NCI-H1930 (cell line): ENCODE measurements at regions not wholly inside any gene's neighbourhood (a gene's known extent, or its start where the extent isn't known, plus 50 kb on each side); places are given as distances from the start of the nearest gene placed in this dataset.

Experiments
- DNase-seq, 2 experiments: peaks; one replicate each; lab custom pipeline; 2025; lab: John Stamatoyannopoulos, UW

- no peak for DNase-seq
Measured at GRCh38 chr13:106036870-106037269, 498.6 kb downstream of the EFNB2 start.

- DNase-seq = no peak
Measured at GRCh38 chr13:106034201-106034600, 501.3 kb downstream of the EFNB2 start.

- DNase-seq = no peak
Measured at GRCh38 chr13:106033659-106034058, 501.8 kb downstream of the EFNB2 start.

- no peak for DNase-seq
Measured at GRCh38 chr13:106032441-106032840, 503.0 kb downstream of the EFNB2 start.

- DNase-seq = no peak
Measured at GRCh38 chr13:106029676-106030290, 505.7 kb downstream of the EFNB2 start.

GRCh38 chr13:106028911-106029310, 506.6 kb downstream of the EFNB2 start:
- DNase-seq = no peak

GRCh38 chr13:106011600-106011999, 523.9 kb downstream of the EFNB2 start:
- no peak for DNase-seq

- no peak for DNase-seq
Measured at GRCh38 chr13:106010836-106011235, 524.6 kb downstream of the EFNB2 start.

GRCh38 chr13:106008540-106008939, 526.9 kb downstream of the EFNB2 start:
- DNase-seq = no peak

GRCh38 chr13:106007156-106007555, 528.3 kb downstream of the EFNB2 start:
- DNase-seq = no peak

GRCh38 chr13:106003651-106004050, 531.8 kb downstream of the EFNB2 start:
- no peak for DNase-seq

- DNase-seq = no peak
Measured at GRCh38 chr13:106001443-106001842, 534.0 kb downstream of the EFNB2 start.

- DNase-seq = no peak
Measured at GRCh38 chr13:105997581-105998550, 537.6 kb downstream of the EFNB2 start.

- DNase-seq = no peak
Measured at GRCh38 chr13:105996391-105997025, 539.0 kb downstream of the EFNB2 start.

- DNase-seq = no peak
Measured at GRCh38 chr13:105994340-105994739, 541.1 kb downstream of the EFNB2 start.

GRCh38 chr13:105991622-105992277, 543.7 kb downstream of the EFNB2 start:
- DNase-seq = no peak

- no peak for DNase-seq
Measured at GRCh38 chr13:105991131-105991530, 544.3 kb downstream of the EFNB2 start.

GRCh38 chr13:105990256-105990958, 545.1 kb downstream of the EFNB2 start:
- DNase-seq = no peak

- DNase-seq = no peak
Measured at GRCh38 chr13:105984646-105985045, 550.8 kb downstream of the EFNB2 start.

- DNase-seq = no peak
Measured at GRCh38 chr13:105984236-105984635, 551.2 kb downstream of the EFNB2 start.

- no peak for DNase-seq
Measured at GRCh38 chr13:105982219-105982930, 553.1 kb downstream of the EFNB2 start.
